ENCODE measurements at regions not wholly inside any gene's neighbourhood (a gene's known extent, or its start where the extent isn't known, plus 50 kb on each side); places are given as distances from the start of the nearest gene placed in this dataset.

GRCh38 chr16:59042301-59042700 lies 308.2 kb upstream of the GOT2 start:
- TF ChIP-seq CBX8 (IDR thresholded peaks at IDR 0.05) (no peak), REST (IDR thresholded peaks at IDR 0.05) (no peak), POLR2A (IDR thresholded peaks at IDR 0.05; ENCODE audit: low read length) (no peak), NR3C1 (IDR thresholded peaks at IDR 0.05) (no peak)
- TF ChIP-seq, protein P1, sequence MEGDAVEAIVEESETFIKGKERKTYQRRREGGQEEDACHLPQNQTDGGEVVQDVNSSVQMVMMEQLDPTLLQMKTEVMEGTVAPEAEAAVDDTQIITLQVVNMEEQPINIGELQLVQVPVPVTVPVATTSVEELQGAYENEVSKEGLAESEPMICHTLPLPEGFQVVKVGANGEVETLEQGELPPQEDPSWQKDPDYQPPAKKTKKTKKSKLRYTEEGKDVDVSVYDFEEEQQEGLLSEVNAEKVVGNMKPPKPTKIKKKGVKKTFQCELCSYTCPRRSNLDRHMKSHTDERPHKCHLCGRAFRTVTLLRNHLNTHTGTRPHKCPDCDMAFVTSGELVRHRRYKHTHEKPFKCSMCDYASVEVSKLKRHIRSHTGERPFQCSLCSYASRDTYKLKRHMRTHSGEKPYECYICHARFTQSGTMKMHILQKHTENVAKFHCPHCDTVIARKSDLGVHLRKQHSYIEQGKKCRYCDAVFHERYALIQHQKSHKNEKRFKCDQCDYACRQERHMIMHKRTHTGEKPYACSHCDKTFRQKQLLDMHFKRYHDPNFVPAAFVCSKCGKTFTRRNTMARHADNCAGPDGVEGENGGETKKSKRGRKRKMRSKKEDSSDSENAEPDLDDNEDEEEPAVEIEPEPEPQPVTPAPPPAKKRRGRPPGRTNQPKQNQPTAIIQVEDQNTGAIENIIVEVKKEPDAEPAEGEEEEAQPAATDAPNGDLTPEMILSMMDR (IDR thresholded peaks at IDR 0.05), result no peak
